ENCODE measurements at regions not wholly inside any gene's neighbourhood (a gene's known extent, or its start where the extent isn't known, plus 50 kb on each side); places are given as distances from the start of the nearest gene placed in this dataset.

GRCh38 chr2:223218587-223219178, 166.7 kb downstream of the KCNE4 start:
- Histone ChIP-seq H3K9ac (ENCODE audit: low read length) (no peak overlapping the region), H3K4me3 (ENCODE audit: insufficient read depth, low read depth, low read length) (no peak overlapping the region), H3K27ac (ENCODE audit: low read depth, low read length) (no peak overlapping the region), H4K20me1 (ENCODE audit: insufficient read depth, low read length) (no peaks in the 10 kb centered on the region), H3K79me2 (ENCODE audit: insufficient read depth, low read length) (no peaks in the 10 kb centered on the region), H3K4me1 (ENCODE audit: insufficient read depth, low read length) (no peaks in the 10 kb centered on the region), H2AFZ (ENCODE audit: low read depth, low read length) (no peak overlapping the region), H3K9me3 (ENCODE audit: insufficient read depth, low read depth, low read length) (no peaks in the 10 kb centered on the region), H3K4me2 (ENCODE audit: low read length) (no peak overlapping the region), H3K36me3 (ENCODE audit: insufficient read depth, low read length) (no peaks in the 10 kb centered on the region), H3K27me3 (ENCODE audit: insufficient read depth, low read length) (peaks cover 7% of the 10 kb centered on the region)
- H3K4me1 Mint-ChIP-seq (ENCODE audit: low read depth, unreplicated experiment) = peaks cover 2% of the 10 kb centered on the region
- no peaks in the 10 kb centered on the region for H3K9me3 Mint-ChIP-seq (ENCODE audit: unreplicated experiment)
- H3K27ac Mint-ChIP-seq (ENCODE audit: unreplicated experiment) = no peak overlapping the region
- no peaks in the 10 kb centered on the region for H3K36me3 Mint-ChIP-seq (ENCODE audit: low read depth, unreplicated experiment)
- H3K4me3 Mint-ChIP-seq (ENCODE audit: unreplicated experiment) = no peak overlapping the region
- FAIRE-seq = no peak
- no peak for DNase-seq (ENCODE audit: low read depth)
- peaks cover 6% of the 10 kb centered on the region for H3K27me3 Mint-ChIP-seq (ENCODE audit: low read depth, unreplicated experiment)
- TF ChIP-seq CTCF (IDR thresholded peaks at IDR 0.05; ENCODE audit: insufficient read depth, low read depth, low read length) (no peak), EZH2 (IDR thresholded peaks at IDR 0.05; ENCODE audit: insufficient read depth, low read length) (no peak)

- no peak overlapping the region for H3K27ac ChIP-seq (ENCODE audit: low read depth, low read length)
- no peaks in the 10 kb centered on the region for H3K36me3 ChIP-seq (ENCODE audit: insufficient read depth, low read length)
- TF ChIP-seq CTCF (IDR thresholded peaks at IDR 0.05; ENCODE audit: insufficient read depth, low read depth, low read length) = no peak
- no peak for TF ChIP-seq EZH2 (IDR thresholded peaks at IDR 0.05; ENCODE audit: insufficient read depth, low read length)
- H3K9me3 ChIP-seq (ENCODE audit: insufficient read depth, low read depth, low read length) = no peaks in the 10 kb centered on the region
- FAIRE-seq = no peak
- no peaks in the 10 kb centered on the region for H3K79me2 ChIP-seq (ENCODE audit: insufficient read depth, low read length)
- no peak overlapping the region for H3K4me2 ChIP-seq (ENCODE audit: low read length)
- Mint-ChIP-seq H3K27me3 (ENCODE audit: low read depth, unreplicated experiment) (peaks cover 6% of the 10 kb centered on the region), H3K4me1 (ENCODE audit: low read depth, unreplicated experiment) (peaks cover 2% of the 10 kb centered on the region), H3K9me3 (ENCODE audit: unreplicated experiment) (no peaks in the 10 kb centered on the region), H3K36me3 (ENCODE audit: low read depth, unreplicated experiment) (no peaks in the 10 kb centered on the region), H3K27ac (ENCODE audit: unreplicated experiment) (no peak overlapping the region), H3K4me3 (ENCODE audit: unreplicated experiment) (no peak overlapping the region)
- peaks cover 7% of the 10 kb centered on the region for H3K27me3 ChIP-seq (ENCODE audit: insufficient read depth, low read length)
- H3K9ac ChIP-seq (ENCODE audit: low read length) = no peak overlapping the region
- H2AFZ ChIP-seq (ENCODE audit: low read depth, low read length) = no peak overlapping the region
- DNase-seq (ENCODE audit: low read depth) = no peak
- H3K4me1 ChIP-seq (ENCODE audit: insufficient read depth, low read length) = no peaks in the 10 kb centered on the region
- no peaks in the 10 kb centered on the region for H4K20me1 ChIP-seq (ENCODE audit: insufficient read depth, low read length)
- no peak overlapping the region for H3K4me3 ChIP-seq (ENCODE audit: insufficient read depth, low read depth, low read length)
Measured at GRCh38 chr2:223219872-223220657, 168.1 kb downstream of the KCNE4 start.

GRCh38 chr2:223220658-223220925, 168.6 kb downstream of the KCNE4 start:
- Histone ChIP-seq H3K4me2 (ENCODE audit: low read length) (no peak overlapping the region), H3K79me2 (ENCODE audit: insufficient read depth, low read length) (no peaks in the 10 kb centered on the region), H3K27me3 (ENCODE audit: insufficient read depth, low read length) (peaks cover 7% of the 10 kb centered on the region), H3K4me1 (ENCODE audit: insufficient read depth, low read length) (no peaks in the 10 kb centered on the region), H3K9ac (ENCODE audit: low read length) (no peak overlapping the region), H3K4me3 (ENCODE audit: insufficient read depth, low read depth, low read length) (no peak overlapping the region), H3K9me3 (ENCODE audit: insufficient read depth, low read depth, low read length) (no peaks in the 10 kb centered on the region), H4K20me1 (ENCODE audit: insufficient read depth, low read length) (no peaks in the 10 kb centered on the region), H2AFZ (ENCODE audit: low read depth, low read length) (no peak overlapping the region), H3K36me3 (ENCODE audit: insufficient read depth, low read length) (no peaks in the 10 kb centered on the region), H3K27ac (ENCODE audit: low read depth, low read length) (no peak overlapping the region)
- no peaks in the 10 kb centered on the region for H3K36me3 Mint-ChIP-seq (ENCODE audit: low read depth, unreplicated experiment)
- no peaks in the 10 kb centered on the region for H3K9me3 Mint-ChIP-seq (ENCODE audit: unreplicated experiment)
- FAIRE-seq (no peak), DNase-seq (ENCODE audit: low read depth) (no peak)
- H3K4me3 Mint-ChIP-seq (ENCODE audit: unreplicated experiment) = no peak overlapping the region
- peaks cover 6% of the 10 kb centered on the region for H3K27me3 Mint-ChIP-seq (ENCODE audit: low read depth, unreplicated experiment)
- TF ChIP-seq CTCF (IDR thresholded peaks at IDR 0.05; ENCODE audit: insufficient read depth, low read depth, low read length) (no peak), EZH2 (IDR thresholded peaks at IDR 0.05; ENCODE audit: insufficient read depth, low read length) (no peak)
- no peak overlapping the region for H3K27ac Mint-ChIP-seq (ENCODE audit: unreplicated experiment)
- no peaks in the 10 kb centered on the region for H3K4me1 Mint-ChIP-seq (ENCODE audit: low read depth, unreplicated experiment)
